Omental fat pad (tissue), 3 donors: ENCODE measurements at regions not wholly inside any gene's neighbourhood (a gene's known extent, or its start where the extent isn't known, plus 50 kb on each side); places are given as distances from the start of the nearest gene placed in this dataset.
A peak's percentile ranks its signal among the peaks of the same experiment; 100 is the strongest.

Experiments
- ATAC-seq: fragments of 150-250 bp; one replicate; pipeline ENCODE4 v1.9.1; 2016; ENCODE audit warnings: mild to moderate bottlenecking, moderate library complexity; ENCODE audit not compliant: low FRiP score
- DNase-seq: peaks from one replicate; pipeline ENCODE4 v3.0.0-alpha.2; 2019; ENCODE audit warnings: low spot score
- CTCF ChIP-seq, 3 donors: fragments of 450-650 bp; IDR thresholded peaks; one replicate each; pipeline ENCODE4 v1.5.1; 2016 to 2017; ENCODE audit warnings: antibody characterized with exemption in 3 of 3, mild to moderate bottlenecking in 3 of 3, moderate library complexity in 2 of 3

- no peak for DNase-seq
- no peak for TF ChIP-seq CTCF (IDR thresholded peaks at IDR 0.05)
- no peak for ATAC-seq
These were observed 524.9 kb downstream of the FGF9 start for GRCh38 chr13:22195726-22196125.

GRCh38 chr13:22196777-22197176, 525.9 kb downstream of the FGF9 start:
- TF ChIP-seq CTCF (IDR thresholded peaks at IDR 0.05) = no peak
- DNase-seq = no peak
- peak; percentile 38 for ATAC-seq

- ATAC-seq = peak; percentile 88
- no peak for DNase-seq
- no peak for TF ChIP-seq CTCF (IDR thresholded peaks at IDR 0.05)
These were observed 527.1 kb downstream of the FGF9 start for GRCh38 chr13:22198001-22198400.

GRCh38 chr13:22198641-22199217, 527.9 kb downstream of the FGF9 start:
- no peak for TF ChIP-seq CTCF (IDR thresholded peaks at IDR 0.05)
- ATAC-seq = no peak
- DNase-seq = no peak

- no peak for TF ChIP-seq CTCF (IDR thresholded peaks at IDR 0.05)
- DNase-seq = no peak
- ATAC-seq = no peak
These were observed 529.6 kb downstream of the FGF9 start for GRCh38 chr13:22200440-22200839.

GRCh38 chr13:22201375-22201925, 530.6 kb downstream of the FGF9 start:
- ATAC-seq (no peak), DNase-seq (no peak)
- TF ChIP-seq CTCF (IDR thresholded peaks at IDR 0.05) = no peak
